Chondrocyte (in vitro differentiated cells): ENCODE measurements at regions not wholly inside any gene's neighbourhood (a gene's known extent, or its start where the extent isn't known, plus 50 kb on each side); places are given as distances from the start of the nearest gene placed in this dataset.

Experiments used
- DNase-seq: peaks from one replicate; pipeline ENCODE4 v3.0.0; 2021; ENCODE audit warnings: mixed read lengths, low spot score
- H3K27ac Mint-ChIP-seq: one replicate; pipeline ENCODE4 v1.8.0; 2021; ENCODE audit warnings: mild to moderate bottlenecking, moderate library complexity, mixed read lengths; ENCODE audit not compliant: unreplicated experiment
- H3K27me3 Mint-ChIP-seq: 2 replicates; pipeline ENCODE4 v1.8.0; 2021; ENCODE audit warnings: low read depth, mixed read lengths
- H3K36me3 Mint-ChIP-seq: 2 replicates; pipeline ENCODE4 v1.8.0; 2021; ENCODE audit warnings: low read depth, mixed read lengths
- H3K4me1 Mint-ChIP-seq: 2 replicates; pipeline ENCODE4 v1.8.0; 2021; ENCODE audit warnings: low read depth, mild to moderate bottlenecking, mixed read lengths
- H3K4me3 Mint-ChIP-seq: one replicate; pipeline ENCODE4 v1.8.0; 2021; ENCODE audit warnings: mild to moderate bottlenecking, moderate library complexity, mixed read lengths; ENCODE audit not compliant: unreplicated experiment
- H3K9me3 Mint-ChIP-seq: 2 replicates; pipeline ENCODE4 v1.8.0; 2021; ENCODE audit warnings: low read depth, mixed read lengths
- CTCF ChIP-seq: fragments of 200-600 bp; sonication (generic); IDR thresholded peaks from 2 replicates; pipeline ENCODE4 v1.5.0; 2021; ENCODE audit warnings: antibody characterized with exemption, mild to moderate bottlenecking, moderate library complexity

- Mint-ChIP-seq H3K9me3 (no peaks in the 10 kb centered on the region), H3K4me1 (no peaks in the 10 kb centered on the region), H3K4me3 (no peak overlapping the region), H3K27me3 (peaks cover 2% of the 10 kb centered on the region), H3K36me3 (no peaks in the 10 kb centered on the region), H3K27ac (no peak overlapping the region)
- TF ChIP-seq CTCF: no peak
- no peak for DNase-seq
Observed at GRCh38 chr11:42265072-42265471, 805.6 kb upstream of the LRRC4C start.

- H3K27me3 Mint-ChIP-seq: peaks cover 2% of the 10 kb centered on the region
- no peak overlapping the region for H3K4me3 Mint-ChIP-seq
- H3K36me3 Mint-ChIP-seq: no peaks in the 10 kb centered on the region
- peaks cover 19% of the 10 kb centered on the region for H3K9me3 Mint-ChIP-seq
- no peak for TF ChIP-seq CTCF
- DNase-seq: no peak
- H3K4me1 Mint-ChIP-seq: no peaks in the 10 kb centered on the region
- H3K27ac Mint-ChIP-seq: no peak overlapping the region
Observed at GRCh38 chr11:42271306-42271705, 811.9 kb upstream of the LRRC4C start.

GRCh38 chr11:42273977-42274376, 814.5 kb upstream of the LRRC4C start:
- Mint-ChIP-seq H3K4me1 (no peaks in the 10 kb centered on the region), H3K36me3 (no peaks in the 10 kb centered on the region), H3K27me3 (no peaks in the 10 kb centered on the region), H3K4me3 (no peak overlapping the region), H3K27ac (no peak overlapping the region), H3K9me3 (peaks cover 25% of the 10 kb centered on the region)
- no peak for DNase-seq
- TF ChIP-seq CTCF: no peak

- Mint-ChIP-seq H3K27ac (no peak overlapping the region), H3K4me1 (no peaks in the 10 kb centered on the region), H3K4me3 (no peak overlapping the region), H3K36me3 (no peaks in the 10 kb centered on the region), H3K27me3 (no peaks in the 10 kb centered on the region), H3K9me3 (peaks cover 9% of the 10 kb centered on the region)
- DNase-seq: no peak
- no peak for TF ChIP-seq CTCF
Observed at GRCh38 chr11:42296910-42297309, 837.5 kb upstream of the LRRC4C start.

- Mint-ChIP-seq H3K27ac (no peak overlapping the region), H3K4me3 (no peak overlapping the region), H3K9me3 (peaks cover 10% of the 10 kb centered on the region)
Observed at GRCh38 chr11:42299780-42300179, 840.3 kb upstream of the LRRC4C start.

More at GRCh38 chr11:42299780-42300179, 840.3 kb upstream of the LRRC4C start:
- no peaks in the 10 kb centered on the region for H3K4me1 Mint-ChIP-seq
- no peaks in the 10 kb centered on the region for H3K36me3 Mint-ChIP-seq
- no peak for TF ChIP-seq CTCF
- no peaks in the 10 kb centered on the region for H3K27me3 Mint-ChIP-seq
- DNase-seq: no peak
